ENCODE measurements at regions not wholly inside any gene's neighbourhood (a gene's known extent, or its start where the extent isn't known, plus 50 kb on each side); places are given as distances from the start of the nearest gene placed in this dataset.

DNA sequence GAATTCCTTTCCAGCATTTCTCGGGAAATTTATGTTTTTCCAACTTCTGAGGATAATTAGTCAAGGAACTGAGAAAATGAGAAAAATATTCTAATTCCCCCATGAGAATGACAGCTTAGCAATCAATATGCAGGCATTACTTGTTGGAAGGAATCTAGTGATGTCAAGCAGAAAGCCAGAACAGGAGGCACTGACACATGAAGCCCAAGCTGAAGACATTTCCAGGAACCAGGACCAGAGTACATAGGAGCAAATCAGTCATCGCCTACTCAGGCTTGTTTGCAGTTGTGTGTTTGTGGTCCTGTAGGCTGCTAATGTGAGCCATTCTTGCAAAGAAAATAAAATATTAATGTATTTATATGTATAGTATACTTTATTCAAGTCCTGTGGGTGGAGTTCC, 89.7 kb downstream of the SALL1 start:
- H3K36me3 ChIP-seq (replicated peaks), result no peaks in the 10 kb centered on the region
- H3K27me3 ChIP-seq (replicated peaks), result no peaks in the 10 kb centered on the region
- in situ Hi-C loops (cut with HindIII; ENCODE audit: low pct_ligation_motif_present, low sequenced_read_pairs), result no loop called here
- TF ChIP-seq, protein P1, sequence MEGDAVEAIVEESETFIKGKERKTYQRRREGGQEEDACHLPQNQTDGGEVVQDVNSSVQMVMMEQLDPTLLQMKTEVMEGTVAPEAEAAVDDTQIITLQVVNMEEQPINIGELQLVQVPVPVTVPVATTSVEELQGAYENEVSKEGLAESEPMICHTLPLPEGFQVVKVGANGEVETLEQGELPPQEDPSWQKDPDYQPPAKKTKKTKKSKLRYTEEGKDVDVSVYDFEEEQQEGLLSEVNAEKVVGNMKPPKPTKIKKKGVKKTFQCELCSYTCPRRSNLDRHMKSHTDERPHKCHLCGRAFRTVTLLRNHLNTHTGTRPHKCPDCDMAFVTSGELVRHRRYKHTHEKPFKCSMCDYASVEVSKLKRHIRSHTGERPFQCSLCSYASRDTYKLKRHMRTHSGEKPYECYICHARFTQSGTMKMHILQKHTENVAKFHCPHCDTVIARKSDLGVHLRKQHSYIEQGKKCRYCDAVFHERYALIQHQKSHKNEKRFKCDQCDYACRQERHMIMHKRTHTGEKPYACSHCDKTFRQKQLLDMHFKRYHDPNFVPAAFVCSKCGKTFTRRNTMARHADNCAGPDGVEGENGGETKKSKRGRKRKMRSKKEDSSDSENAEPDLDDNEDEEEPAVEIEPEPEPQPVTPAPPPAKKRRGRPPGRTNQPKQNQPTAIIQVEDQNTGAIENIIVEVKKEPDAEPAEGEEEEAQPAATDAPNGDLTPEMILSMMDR (IDR thresholded peaks at IDR 0.05; ENCODE audit: low read depth, low read length, missing control alignments), result no peak
- no peak overlapping the region for H3K4me3 ChIP-seq (ENCODE audit: low read depth, low read length)
- DNase-seq, result no peak
- no peak overlapping the region for H3K27ac ChIP-seq

DNA sequence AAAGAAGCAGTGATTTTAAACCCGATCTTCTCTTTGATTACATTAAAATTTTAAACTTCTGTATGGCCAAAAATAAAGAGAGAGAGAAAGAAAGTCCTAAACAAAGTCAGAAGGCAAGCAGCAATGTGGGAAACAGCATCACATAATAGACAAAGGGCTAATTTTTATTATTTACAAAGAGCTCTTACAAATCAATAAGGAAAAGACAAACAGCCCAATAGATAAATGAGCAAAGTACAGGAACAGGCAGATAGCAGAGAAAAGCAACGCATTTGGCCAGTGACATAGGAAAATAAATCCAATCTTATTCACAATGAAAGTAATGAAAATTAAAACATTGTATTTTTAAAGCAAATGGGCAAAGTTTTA, 93.1 kb downstream of the SALL1 start:
- DNase-seq, result no peak
- TF ChIP-seq, protein P1 (IDR thresholded peaks at IDR 0.05; ENCODE audit: low read depth, low read length, missing control alignments), result no peak
- H3K27ac ChIP-seq, result no peak overlapping the region
- H3K27me3 ChIP-seq (replicated peaks), result no peaks in the 10 kb centered on the region
- in situ Hi-C loops (cut with HindIII; ENCODE audit: low pct_ligation_motif_present, low sequenced_read_pairs), result no loop called here
- no peaks in the 10 kb centered on the region for H3K36me3 ChIP-seq (replicated peaks)
- H3K4me3 ChIP-seq (ENCODE audit: low read depth, low read length), result no peak overlapping the region

- H3K27ac ChIP-seq, result no peak overlapping the region
- H3K27me3 ChIP-seq (replicated peaks), result no peaks in the 10 kb centered on the region
- DNase-seq, result no peak
- no peaks in the 10 kb centered on the region for H3K36me3 ChIP-seq (replicated peaks)
- H3K4me3 ChIP-seq (ENCODE audit: low read depth, low read length), result no peak overlapping the region
- TF ChIP-seq, protein P1 (IDR thresholded peaks at IDR 0.05; ENCODE audit: low read depth, low read length, missing control alignments), result no peak
- in situ Hi-C loops (cut with HindIII; ENCODE audit: low pct_ligation_motif_present, low sequenced_read_pairs), result no loop called here
Observed at GRCh38 chr16:51057102-51057793, 93.8 kb downstream of the SALL1 start.

DNA sequence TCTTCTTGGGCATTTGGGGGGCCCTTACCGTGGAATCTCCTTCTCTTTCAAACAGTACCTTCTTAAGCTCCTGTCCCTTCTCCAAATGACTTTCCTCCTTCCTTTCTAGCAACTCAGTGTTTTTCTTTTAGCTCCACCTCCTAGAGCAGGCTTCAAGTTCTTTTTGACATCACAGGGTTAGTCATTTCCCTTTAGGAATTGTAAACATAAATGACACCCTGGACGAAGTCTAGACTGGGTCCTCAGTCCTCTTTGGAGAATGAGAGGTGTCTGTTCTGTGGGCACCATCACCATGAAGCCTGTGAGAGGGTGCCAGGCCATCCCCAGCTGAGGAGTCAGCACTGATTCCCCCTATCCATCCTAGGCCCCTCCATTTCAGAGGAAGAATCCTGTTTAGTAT, 94.7 kb downstream of the SALL1 start:
- TF ChIP-seq, protein P1 (IDR thresholded peaks at IDR 0.05; ENCODE audit: low read depth, low read length, missing control alignments), result no peak
- H3K36me3 ChIP-seq (replicated peaks), result no peaks in the 10 kb centered on the region
- no peak overlapping the region for H3K4me3 ChIP-seq (ENCODE audit: low read depth, low read length)

GRCh38 chr16:51055434-51055833, 95.6 kb downstream of the SALL1 start:
- Histone ChIP-seq H3K36me3 (replicated peaks) (no peaks in the 10 kb centered on the region), H3K4me3 (ENCODE audit: low read depth, low read length) (no peak overlapping the region), H3K27ac (no peak overlapping the region), H3K27me3 (replicated peaks) (no peaks in the 10 kb centered on the region)
- TF ChIP-seq, protein P1 (IDR thresholded peaks at IDR 0.05; ENCODE audit: low read depth, low read length, missing control alignments), result no peak
- in situ Hi-C loops (cut with HindIII; ENCODE audit: low pct_ligation_motif_present, low sequenced_read_pairs), result no loop called here
- DNase-seq, result no peak

More for the DNA sequence above, 94.7 kb downstream of the SALL1 start:
- no peaks in the 10 kb centered on the region for H3K27me3 ChIP-seq (replicated peaks)
- no peak overlapping the region for H3K27ac ChIP-seq
- in situ Hi-C loops (cut with HindIII; ENCODE audit: low pct_ligation_motif_present, low sequenced_read_pairs), result no loop called here
- DNase-seq, result no peak

DNA sequence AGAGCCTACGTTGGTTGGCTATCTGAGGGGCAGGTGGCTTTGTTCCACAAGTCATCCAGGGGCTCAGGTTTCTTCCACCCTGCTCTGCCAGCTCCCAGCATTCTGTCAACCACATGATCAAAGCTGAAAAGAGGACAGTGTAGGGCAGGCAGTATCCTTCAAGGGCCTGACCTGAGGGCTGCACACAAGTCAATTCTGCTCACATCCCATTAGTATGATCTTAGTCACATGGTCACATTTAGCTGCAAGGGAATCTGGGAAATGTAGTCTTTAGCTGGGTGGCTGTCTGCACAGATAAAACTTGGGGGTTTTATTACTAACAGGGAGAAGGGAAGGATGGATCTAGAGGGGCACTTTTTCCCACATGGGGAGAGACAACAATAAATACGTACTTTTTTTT, 97.3 kb downstream of the SALL1 start:
- no peaks in the 10 kb centered on the region for H3K36me3 ChIP-seq (replicated peaks)
- DNase-seq, result no peak
- no peaks in the 10 kb centered on the region for H3K27me3 ChIP-seq (replicated peaks)
- in situ Hi-C loops (cut with HindIII; ENCODE audit: low pct_ligation_motif_present, low sequenced_read_pairs), result no loop called here
- no peak overlapping the region for H3K4me3 ChIP-seq (ENCODE audit: low read depth, low read length)
- TF ChIP-seq, protein P1 (IDR thresholded peaks at IDR 0.05; ENCODE audit: low read depth, low read length, missing control alignments), result no peak
- H3K27ac ChIP-seq, result no peak overlapping the region

All from brain microvascular endothelial cell (primary cell).